ENCODE measurements at regions not wholly inside any gene's neighbourhood (a gene's known extent, or its start where the extent isn't known, plus 50 kb on each side); places are given as distances from the start of the nearest gene placed in this dataset.

DNA sequence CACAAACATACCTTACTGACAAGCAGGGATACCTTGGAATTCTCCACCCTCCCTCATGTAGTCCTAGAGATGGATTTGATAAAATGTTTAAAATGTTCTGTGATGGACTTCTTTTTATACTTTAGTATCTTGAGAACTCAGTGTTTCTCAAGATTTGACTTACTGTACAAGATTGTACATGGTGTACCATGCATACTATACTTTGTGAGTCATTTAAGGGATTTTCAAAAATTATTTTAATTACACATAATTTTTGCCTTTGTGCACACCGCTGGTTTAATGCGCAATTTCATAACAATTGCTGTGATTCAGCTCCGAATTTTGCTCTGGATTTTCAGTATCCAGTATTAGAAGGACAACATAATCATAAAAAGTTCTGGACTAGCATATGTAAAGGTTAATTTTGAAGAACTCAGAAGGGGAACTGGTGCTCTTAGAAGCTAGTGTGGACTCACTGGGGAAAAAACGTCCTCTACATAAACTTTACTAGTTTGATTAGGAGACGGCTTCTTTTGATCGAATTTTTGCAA lies 78.6 kb upstream of the ACSL3 start:
- TF ChIP-seq, protein P1, sequence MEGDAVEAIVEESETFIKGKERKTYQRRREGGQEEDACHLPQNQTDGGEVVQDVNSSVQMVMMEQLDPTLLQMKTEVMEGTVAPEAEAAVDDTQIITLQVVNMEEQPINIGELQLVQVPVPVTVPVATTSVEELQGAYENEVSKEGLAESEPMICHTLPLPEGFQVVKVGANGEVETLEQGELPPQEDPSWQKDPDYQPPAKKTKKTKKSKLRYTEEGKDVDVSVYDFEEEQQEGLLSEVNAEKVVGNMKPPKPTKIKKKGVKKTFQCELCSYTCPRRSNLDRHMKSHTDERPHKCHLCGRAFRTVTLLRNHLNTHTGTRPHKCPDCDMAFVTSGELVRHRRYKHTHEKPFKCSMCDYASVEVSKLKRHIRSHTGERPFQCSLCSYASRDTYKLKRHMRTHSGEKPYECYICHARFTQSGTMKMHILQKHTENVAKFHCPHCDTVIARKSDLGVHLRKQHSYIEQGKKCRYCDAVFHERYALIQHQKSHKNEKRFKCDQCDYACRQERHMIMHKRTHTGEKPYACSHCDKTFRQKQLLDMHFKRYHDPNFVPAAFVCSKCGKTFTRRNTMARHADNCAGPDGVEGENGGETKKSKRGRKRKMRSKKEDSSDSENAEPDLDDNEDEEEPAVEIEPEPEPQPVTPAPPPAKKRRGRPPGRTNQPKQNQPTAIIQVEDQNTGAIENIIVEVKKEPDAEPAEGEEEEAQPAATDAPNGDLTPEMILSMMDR (conservative IDR thresholded peaks at IDR 0.05; ENCODE audit: low read depth) = no peak
- ChIA-PET POLR2A (ENCODE audit: low non-redundant PET) (no interaction called here), CTCF (no interaction called here)

DNA sequence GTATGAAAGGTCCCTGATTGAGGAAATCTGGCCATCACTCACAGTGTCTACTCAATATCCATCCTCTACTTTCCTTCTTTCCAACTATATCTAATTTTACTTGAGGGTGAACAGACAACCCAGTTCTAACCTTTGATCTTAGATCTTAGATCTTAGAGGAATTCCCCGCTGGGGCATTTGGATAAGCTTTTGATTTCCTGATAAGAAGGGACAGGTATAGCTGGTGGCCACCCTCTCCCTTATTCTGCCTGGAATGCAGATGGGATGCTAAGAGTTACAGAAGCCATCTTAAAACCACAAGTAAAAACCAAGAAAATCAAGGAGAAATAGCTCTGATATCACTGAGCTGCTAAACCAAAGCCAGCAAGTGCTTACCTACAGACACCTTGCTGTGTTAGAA lies 77.2 kb upstream of the ACSL3 start:
- POLR2A ChIA-PET (ENCODE audit: low non-redundant PET) = no interaction called here
- no peak overlapping the region for H3K27ac ChIP-seq
- TF ChIP-seq, protein P1 (conservative IDR thresholded peaks at IDR 0.05; ENCODE audit: low read depth) = no peak
- DNase-seq (ENCODE audit: low spot score) = no peak
- CTCF ChIA-PET = no interaction called here

More for the DNA sequence above, 78.6 kb upstream of the ACSL3 start:
- no peak for DNase-seq (ENCODE audit: low spot score)
- H3K27ac ChIP-seq = no peak overlapping the region

DNA sequence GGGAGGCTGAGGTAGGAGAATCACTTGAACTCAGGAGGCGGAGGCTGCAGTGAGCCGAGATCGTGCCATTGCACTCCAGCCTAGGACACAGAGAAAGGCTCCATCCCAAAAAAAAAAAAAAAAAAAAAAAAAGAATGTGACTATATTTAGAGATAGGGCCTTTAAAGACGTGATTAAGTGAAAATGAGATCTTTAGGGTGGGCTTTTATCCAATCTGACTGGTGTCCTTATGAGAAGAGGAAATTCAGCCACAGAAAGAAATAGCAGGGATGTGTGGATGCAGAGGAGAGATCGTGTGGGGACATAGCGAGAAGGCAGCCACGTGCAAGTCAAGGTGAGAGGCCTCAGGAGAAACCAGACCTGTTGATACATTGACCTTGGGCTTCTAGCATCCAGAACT lies 69.9 kb upstream of the ACSL3 start:
- TF ChIP-seq, protein P1 (conservative IDR thresholded peaks at IDR 0.05; ENCODE audit: low read depth) = no peak
- no peak for DNase-seq (ENCODE audit: low spot score)
- ChIA-PET CTCF (no interaction called here), POLR2A (ENCODE audit: low non-redundant PET) (no interaction called here)
- no peak overlapping the region for H3K27ac ChIP-seq

DNA sequence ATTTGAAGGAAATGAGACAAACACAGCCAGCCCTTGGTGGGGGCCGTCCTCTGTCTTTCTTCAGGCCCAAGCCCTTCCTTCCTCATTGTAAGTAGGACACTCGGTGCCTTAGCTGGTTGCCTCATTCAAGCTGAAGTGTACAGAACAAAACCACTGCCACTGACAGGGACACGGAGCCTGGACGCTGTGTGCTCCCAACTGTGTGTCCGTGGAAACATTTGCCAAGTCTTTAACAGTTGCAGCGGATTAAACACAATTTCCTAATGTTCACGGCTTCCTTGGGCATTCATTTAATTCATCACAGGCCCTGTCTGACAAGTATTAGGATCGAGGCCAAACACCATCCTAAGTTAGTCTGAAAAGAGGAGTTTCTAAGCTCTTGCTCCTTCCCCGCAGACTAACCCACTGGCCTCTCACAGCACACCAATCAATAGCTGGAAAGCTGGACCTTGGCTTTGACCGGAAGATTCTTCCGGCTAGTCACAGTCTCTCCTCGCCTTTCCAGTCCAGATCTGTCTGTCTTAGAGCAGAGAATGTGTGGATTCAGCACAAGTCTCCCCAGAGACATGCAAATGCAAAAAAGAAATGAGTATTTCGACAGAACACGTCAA lies 68.7 kb upstream of the ACSL3 start:
- ChIA-PET POLR2A (ENCODE audit: low non-redundant PET) (no interaction called here), CTCF (no interaction called here)
- DNase-seq (ENCODE audit: low spot score) = no peak
- H3K27ac ChIP-seq = no peak overlapping the region
- TF ChIP-seq, protein P1 (conservative IDR thresholded peaks at IDR 0.05; ENCODE audit: low read depth) = no peak

DNA sequence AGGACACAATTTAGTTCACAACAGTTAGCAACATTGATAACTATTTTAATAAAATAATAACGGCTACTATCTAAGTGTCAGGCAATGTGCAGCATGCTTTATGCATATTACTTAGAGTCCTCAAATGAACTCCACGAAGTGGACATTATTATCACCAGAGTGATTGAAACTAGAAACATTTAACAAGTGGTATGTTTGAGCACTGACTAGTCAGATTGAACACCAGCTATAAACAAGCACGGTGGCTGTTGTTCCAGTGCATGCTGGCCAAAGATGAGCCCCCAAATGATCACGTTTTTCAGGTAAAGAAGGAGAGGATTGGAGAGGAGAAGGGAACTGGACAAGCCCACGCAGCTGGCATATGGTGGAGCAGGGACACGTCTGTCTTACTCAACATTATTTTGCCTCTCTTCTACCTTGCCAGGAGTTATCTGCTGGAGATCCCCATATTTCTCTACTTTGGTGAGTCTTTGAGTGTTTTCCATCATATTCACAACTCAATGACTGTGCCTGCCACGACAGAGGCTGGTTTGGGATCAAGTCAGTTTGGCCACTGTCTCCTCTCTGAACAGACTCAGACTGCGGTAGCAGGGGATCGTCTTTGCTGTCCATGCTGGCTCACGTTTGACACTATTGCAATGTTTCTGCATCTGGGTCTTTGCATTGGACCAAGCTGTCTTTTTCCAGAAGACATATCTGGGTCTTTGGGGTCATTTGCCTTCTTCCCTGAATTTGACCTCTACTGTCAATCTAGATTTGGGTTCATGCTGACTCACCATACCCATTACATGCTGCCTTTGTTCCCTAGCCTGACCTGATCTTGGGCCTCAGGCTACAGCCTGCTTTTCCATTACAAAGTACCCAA lies 66.0 kb upstream of the ACSL3 start:
- ChIA-PET CTCF (interaction anchor here (0.6 kb wide), 1 partner anchor 88 kb away, joined by 3 read pairs; no protein-coding TSS in a partner anchor), POLR2A (ENCODE audit: low non-redundant PET) (no interaction called here)
- no peak for DNase-seq (ENCODE audit: low spot score)
- TF ChIP-seq, protein P1 (conservative IDR thresholded peaks at IDR 0.05; ENCODE audit: low read depth) = no peak
- no peak overlapping the region for H3K27ac ChIP-seq

DNA sequence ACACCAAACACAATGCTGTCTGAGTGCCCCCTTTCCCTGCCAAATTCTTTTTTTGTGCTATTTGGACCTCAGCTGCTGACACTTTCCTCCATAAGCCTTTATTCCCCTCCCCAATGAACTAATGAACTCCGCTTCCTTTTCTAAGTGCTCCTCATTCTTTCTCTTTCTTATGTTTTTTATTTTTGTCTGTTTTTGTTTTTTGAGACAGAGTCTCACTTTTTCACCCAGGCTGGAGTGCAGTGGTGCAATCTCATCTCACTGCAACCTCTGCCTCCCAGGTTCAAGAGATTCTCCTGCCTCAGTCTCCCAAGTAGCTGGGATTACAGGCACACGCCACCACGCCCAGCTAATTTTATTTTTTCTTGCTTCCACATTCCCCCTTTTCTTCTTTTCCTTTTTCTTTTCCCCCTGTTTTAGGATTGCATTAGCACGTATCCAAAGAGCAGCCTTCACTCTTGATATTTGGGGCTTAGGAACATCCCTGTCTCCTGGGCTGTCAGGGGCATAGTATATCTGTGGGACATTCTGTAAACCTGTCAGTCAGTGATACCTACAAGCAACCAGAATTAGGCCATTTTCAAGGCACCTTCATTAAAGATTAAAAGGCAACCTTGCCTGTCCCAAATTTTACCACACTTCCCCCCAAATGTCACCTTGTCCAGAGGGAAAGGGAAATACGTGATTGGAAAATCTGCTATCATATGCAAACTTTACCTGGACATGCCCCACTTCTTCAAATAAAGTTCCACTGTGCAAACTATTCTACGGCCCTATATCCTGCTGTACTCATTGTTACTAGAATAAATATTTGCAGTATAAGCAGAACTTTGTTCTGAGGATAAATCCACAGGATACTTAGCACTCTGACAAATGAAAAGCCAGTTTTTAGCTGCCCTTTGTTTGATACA lies 65.1 kb upstream of the ACSL3 start:
- CTCF ChIA-PET = interaction anchor here (0.6 to 0.7 kb wide), 3 partner anchors 9 to 87 kb away, joined by 3 read pairs; no protein-coding TSS in a partner anchor

More for the DNA sequence above, 65.1 kb upstream of the ACSL3 start:
- TF ChIP-seq, protein P1 (conservative IDR thresholded peaks at IDR 0.05; ENCODE audit: low read depth) = no peak
- DNase-seq (ENCODE audit: low spot score) = no peak
- POLR2A ChIA-PET (ENCODE audit: low non-redundant PET) = no interaction called here
- no peak overlapping the region for H3K27ac ChIP-seq

All from RWPE1 (cell line).